ENCODE measurements at regions not wholly inside any gene's neighbourhood (a gene's known extent, or its start where the extent isn't known, plus 50 kb on each side); places are given as distances from the start of the nearest gene placed in this dataset.

- no peak for DNase-seq (ENCODE audit: low read depth)
These were observed 114.1 kb upstream of the HDAC4 start for GRCh38 chr2:239514754-239515530.

GRCh38 chr2:239512054-239512453 lies 111.2 kb upstream of the HDAC4 start:
- no peak for DNase-seq (ENCODE audit: low read depth)

- DNase-seq (ENCODE audit: low read depth) = no peak
These were observed 108.7 kb upstream of the HDAC4 start for GRCh38 chr2:239509373-239510143.

- DNase-seq (ENCODE audit: low read depth) = no peak
These were observed 107.4 kb upstream of the HDAC4 start for GRCh38 chr2:239508261-239508660.

GRCh38 chr2:239507576-239508258 lies 106.9 kb upstream of the HDAC4 start:
- no peak for DNase-seq (ENCODE audit: low read depth)

GRCh38 chr2:239506961-239507360 lies 106.1 kb upstream of the HDAC4 start:
- no peak for DNase-seq (ENCODE audit: low read depth)

- no peak for DNase-seq (ENCODE audit: low read depth)
These were observed 105.5 kb upstream of the HDAC4 start for GRCh38 chr2:239506101-239506857.

- no peak for DNase-seq (ENCODE audit: low read depth)
These were observed 103.9 kb upstream of the HDAC4 start for GRCh38 chr2:239504643-239505235.

GRCh38 chr2:239502430-239503186 lies 101.8 kb upstream of the HDAC4 start:
- no peak for DNase-seq (ENCODE audit: low read depth)

GRCh38 chr2:239500574-239501550 lies 100.0 kb upstream of the HDAC4 start:
- no peak for DNase-seq (ENCODE audit: low read depth)

GRCh38 chr2:239499726-239500573 lies 99.1 kb upstream of the HDAC4 start:
- DNase-seq (ENCODE audit: low read depth) = no peak

- DNase-seq (ENCODE audit: low read depth) = no peak
These were observed 98.3 kb upstream of the HDAC4 start for GRCh38 chr2:239498981-239499634.

- DNase-seq (ENCODE audit: low read depth) = no peak
These were observed 97.8 kb upstream of the HDAC4 start for GRCh38 chr2:239498576-239498975.

GRCh38 chr2:239496700-239497099 lies 95.9 kb upstream of the HDAC4 start:
- DNase-seq (ENCODE audit: low read depth) = no peak

- no peak for DNase-seq (ENCODE audit: low read depth)
These were observed 95.0 kb upstream of the HDAC4 start for GRCh38 chr2:239495791-239496233.

GRCh38 chr2:239495175-239495574 lies 94.4 kb upstream of the HDAC4 start:
- no peak for DNase-seq (ENCODE audit: low read depth)

GRCh38 chr2:239494578-239494977 lies 93.8 kb upstream of the HDAC4 start:
- no peak for DNase-seq (ENCODE audit: low read depth)

- no peak for DNase-seq (ENCODE audit: low read depth)
These were observed 88.7 kb upstream of the HDAC4 start for GRCh38 chr2:239489481-239489880.
